ENCODE measurements at regions not wholly inside any gene's neighbourhood (a gene's known extent, or its start where the extent isn't known, plus 50 kb on each side); places are given as distances from the start of the nearest gene placed in this dataset.
"Not testable (repeated sequence)": the region's sequence is repeated elsewhere in the genome, so short reads cannot be mapped to it uniquely, and the experiment has no call there.

GRCh38 chr14:42545636-42546035 lies 939.0 kb downstream of the LRFN5 start:
- no peak for DNase-seq

GRCh38 chr14:42541535-42542001 lies 934.9 kb downstream of the LRFN5 start:
- no peak for DNase-seq

- no peak for DNase-seq
Observed at GRCh38 chr14:42535397-42535796, 928.7 kb downstream of the LRFN5 start.

GRCh38 chr14:42533476-42533875 lies 926.8 kb downstream of the LRFN5 start:
- DNase-seq = no peak

GRCh38 chr14:42532194-42532593 lies 925.5 kb downstream of the LRFN5 start:
- DNase-seq = no peak

- no peak for DNase-seq
Observed at GRCh38 chr14:42527141-42527540, 920.5 kb downstream of the LRFN5 start.

GRCh38 chr14:42523666-42524065 lies 917.0 kb downstream of the LRFN5 start:
- DNase-seq = peak; percentile 97

- no peak for DNase-seq
Observed at GRCh38 chr14:42517806-42518500, 911.3 kb downstream of the LRFN5 start.

GRCh38 chr14:42513837-42514236 lies 907.2 kb downstream of the LRFN5 start:
- no peak for DNase-seq

- DNase-seq = no peak
Observed at GRCh38 chr14:42510071-42510470, 903.4 kb downstream of the LRFN5 start.

GRCh38 chr14:42508209-42508946 lies 901.7 kb downstream of the LRFN5 start:
- DNase-seq = no peak

GRCh38 chr14:42504433-42504832 lies 897.8 kb downstream of the LRFN5 start:
- DNase-seq = no peak

GRCh38 chr14:42499137-42499536 lies 892.5 kb downstream of the LRFN5 start:
- DNase-seq = no peak

GRCh38 chr14:42490536-42490935 lies 883.9 kb downstream of the LRFN5 start:
- DNase-seq = no peak

GRCh38 chr14:42488965-42489364 lies 882.3 kb downstream of the LRFN5 start:
- no peak for DNase-seq

- DNase-seq = not testable (repeated sequence)
Observed at GRCh38 chr14:42482345-42482971, 875.8 kb downstream of the LRFN5 start.

- DNase-seq = not testable (repeated sequence)
Observed at GRCh38 chr14:42481714-42482113, 875.0 kb downstream of the LRFN5 start.

GRCh38 chr14:42480255-42480654 lies 873.6 kb downstream of the LRFN5 start:
- DNase-seq = no peak

- no peak for DNase-seq
Observed at GRCh38 chr14:42475289-42475688, 868.6 kb downstream of the LRFN5 start.

GRCh38 chr14:42470427-42470719 lies 863.7 kb downstream of the LRFN5 start:
- no peak for DNase-seq

- no peak for DNase-seq
Observed at GRCh38 chr14:42469637-42470426, 863.2 kb downstream of the LRFN5 start.

- DNase-seq = no peak
Observed at GRCh38 chr14:42460673-42461072, 854.0 kb downstream of the LRFN5 start.

- DNase-seq = no peak
Observed at GRCh38 chr14:42459171-42459685, 852.6 kb downstream of the LRFN5 start.

All from NCI-H1694 treated with DMSO at 0.1 percent for 48 hours (cell line).